ENCODE measurements at regions not wholly inside any gene's neighbourhood (a gene's known extent, or its start where the extent isn't known, plus 50 kb on each side); places are given as distances from the start of the nearest gene placed in this dataset.

- no peak for DNase-seq (ENCODE audit: extremely low spot score)
- TF ChIP-seq POLR2AphosphoS5 (IDR thresholded peaks at IDR 0.05) = no peak
- no peak for TF ChIP-seq CTCF (IDR thresholded peaks at IDR 0.05)
- TF ChIP-seq POLR2A (IDR thresholded peaks at IDR 0.05; ENCODE audit: low read depth) = no peak
- no peak for TF ChIP-seq EP300 (IDR thresholded peaks at IDR 0.05)
- 71% methylated on average over 5 of the region's 9 CpGs for WGBS
- Histone ChIP-seq H3K9me3 (no peaks in the 10 kb centered on the region), H3K27ac (replicated peaks in 1 of 4) (no peak overlapping the region), H3K36me3 (no peaks in the 10 kb centered on the region), H3K4me3 (no peak overlapping the region), H3K4me1 (no peaks in the 10 kb centered on the region), H3K27me3 (no peaks in the 10 kb centered on the region)
- intact Hi-C loops (cut with DNase I) = no loop called here
These were observed 83.2 kb upstream of the ANKH start for GRCh38 chr5:14954616-14955343.

DNA sequence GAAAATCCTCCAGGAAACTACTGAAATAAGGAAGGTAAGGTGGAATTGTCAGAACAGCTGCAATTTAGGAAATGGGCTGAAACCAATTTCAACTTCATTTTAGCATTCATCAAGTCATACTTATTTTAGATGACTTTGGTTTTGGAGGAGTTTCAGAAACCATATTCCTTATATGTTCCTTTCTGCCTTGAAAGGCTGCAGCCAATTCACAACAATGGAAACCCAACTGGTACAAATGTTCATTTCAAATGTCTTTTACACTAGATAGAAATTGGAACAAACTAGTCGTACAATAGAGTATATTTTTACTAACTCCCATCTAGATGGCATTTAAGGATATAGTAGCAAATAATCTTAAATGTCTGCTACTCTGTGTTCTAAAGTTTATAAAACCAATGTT, 82.6 kb upstream of the ANKH start:
- no peak overlapping the region for H3K27ac ChIP-seq (replicated peaks in 1 of 4)
- H3K36me3 ChIP-seq = no peaks in the 10 kb centered on the region
- H3K27me3 ChIP-seq = no peaks in the 10 kb centered on the region
- H3K4me1 ChIP-seq = no peaks in the 10 kb centered on the region
- H3K4me3 ChIP-seq = no peak overlapping the region
- TF ChIP-seq CTCF (IDR thresholded peaks at IDR 0.05) (no peak), POLR2AphosphoS5 (IDR thresholded peaks at IDR 0.05) (no peak), POLR2A (IDR thresholded peaks at IDR 0.05; ENCODE audit: low read depth) (no peak), EP300 (IDR thresholded peaks at IDR 0.05) (no peak)
- no peaks in the 10 kb centered on the region for H3K9me3 ChIP-seq
- intact Hi-C loops (cut with DNase I) = no loop called here
- DNase-seq (ENCODE audit: extremely low spot score) = no peak
- 66% methylated on average over 1 of the region's 1 CpG for WGBS

- WGBS = 76% methylated on average over 8 of the region's 8 CpGs
- Histone ChIP-seq H3K4me1 (no peaks in the 10 kb centered on the region), H3K9me3 (no peaks in the 10 kb centered on the region), H3K4me3 (no peak overlapping the region), H3K27me3 (no peaks in the 10 kb centered on the region), H3K36me3 (no peaks in the 10 kb centered on the region), H3K27ac (replicated peaks in 1 of 4) (no peak overlapping the region)
- TF ChIP-seq EP300 (IDR thresholded peaks at IDR 0.05) = no peak
- no peak for TF ChIP-seq POLR2AphosphoS5 (IDR thresholded peaks at IDR 0.05)
- TF ChIP-seq CTCF (IDR thresholded peaks at IDR 0.05) = no peak
- intact Hi-C loops (cut with DNase I) = no loop called here
- DNase-seq (ENCODE audit: extremely low spot score) = no peak
These were observed 81.6 kb upstream of the ANKH start for GRCh38 chr5:14953075-14953607.

GRCh38 chr5:14948383-14948782, 76.8 kb upstream of the ANKH start:
- H3K27ac ChIP-seq (replicated peaks in 1 of 4) = no peak overlapping the region
- no peak for DNase-seq (ENCODE audit: extremely low spot score)
- no peaks in the 10 kb centered on the region for H3K9me3 ChIP-seq
- no peak overlapping the region for H3K4me3 ChIP-seq
- TF ChIP-seq CTCF (IDR thresholded peaks at IDR 0.05) = no peak
- no peak for TF ChIP-seq POLR2AphosphoS5 (IDR thresholded peaks at IDR 0.05)
- no peak for TF ChIP-seq EP300 (IDR thresholded peaks at IDR 0.05)
- TF ChIP-seq POLR2A (IDR thresholded peaks at IDR 0.05; ENCODE audit: low read depth) = no peak
- no peaks in the 10 kb centered on the region for H3K27me3 ChIP-seq
- no peaks in the 10 kb centered on the region for H3K36me3 ChIP-seq
- no peaks in the 10 kb centered on the region for H3K4me1 ChIP-seq
- intact Hi-C loops (cut with DNase I) = no loop called here
- WGBS = 92% methylated on average over 4 of the region's 4 CpGs

Data from esophagus muscularis mucosa (tissue), 4 donors.